Loucy (cell line): ENCODE measurements at regions not wholly inside any gene's neighbourhood (a gene's known extent, or its start where the extent isn't known, plus 50 kb on each side); places are given as distances from the start of the nearest gene placed in this dataset.

Experiments used
- CTCF ChIP-seq: fragments of 200-600 bp; sonication (generic); conservative IDR thresholded peaks from 2 replicates; pipeline ENCODE4 v1.5.1; 2014; ENCODE audit warnings: mild to moderate bottlenecking, antibody characterized with exemption, low read length
- EZH2phosphoT487 ChIP-seq: fragments of 200-600 bp; IDR thresholded peaks from 2 replicates; pipeline ENCODE4 v1.6.1; 2018; ENCODE audit warnings: antibody characterized with exemption, mild to moderate bottlenecking, moderate library complexity, borderline replicate concordance

- TF ChIP-seq CTCF, result no peak
- no peak for TF ChIP-seq EZH2phosphoT487
Observed at GRCh38 chr6:80696268-80696667, 589.8 kb downstream of the BCKDHB start.
